CD14-positive monocyte (primary cell): ENCODE measurements at regions not wholly inside any gene's neighbourhood (a gene's known extent, or its start where the extent isn't known, plus 50 kb on each side); places are given as distances from the start of the nearest gene placed in this dataset.

Experiments
- DNase-seq, 3 donors: peaks; one replicate each; pipeline ENCODE4 v3.0.0-alpha.2; 2011 to 2022
- H2AFZ ChIP-seq: 2 replicates; pipeline ENCODE4 v1.6.0; 2012; ENCODE audit warnings: mild to moderate bottlenecking, low read depth, low read length, inconsistent platforms; ENCODE audit not compliant: insufficient read depth, poor library complexity, severe bottlenecking
- H3K27ac ChIP-seq, 2 donors: 1 replicate in 1 of 2; 2 replicates in 1 of 2; pipeline ENCODE4 v1.5.1; 2012 to 2013; ENCODE audit warnings: low read length in 2 of 2, control low read depth in 1 of 2, inconsistent platforms in 1 of 2, low read depth in 1 of 2, mild to moderate bottlenecking in 1 of 2
- H3K27me3 ChIP-seq, 2 donors: one replicate each; pipeline versions ENCODE4 v1.6.0 to v1.6.1; 2011 to 2013; ENCODE audit warnings: low read length in 2 of 2; ENCODE audit not compliant: control insufficient read depth in 2 of 2, insufficient read depth in 2 of 2
- H3K36me3 ChIP-seq, 2 donors: replicated peaks in 1 of 2; 1 replicate in 1 of 2; 2 replicates in 1 of 2; pipeline versions ENCODE4 v1.5.1 to v1.6.1; 2012 to 2013; ENCODE audit warnings: low read length in 2 of 2, control low read depth in 1 of 2, inconsistent platforms in 1 of 2, mild to moderate bottlenecking in 1 of 2; ENCODE audit not compliant: insufficient read depth in 2 of 2, control insufficient read depth in 1 of 2
- H3K4me1 ChIP-seq, 2 donors: 1 replicate in 1 of 2; 2 replicates in 1 of 2; pipeline versions ENCODE4 v1.5.1 to v1.6.1; 2012 to 2013; ENCODE audit warnings: low read length in 2 of 2, control low read depth in 1 of 2, inconsistent platforms in 1 of 2, mild to moderate bottlenecking in 1 of 2, moderate library complexity in 1 of 2; ENCODE audit not compliant: insufficient read depth in 2 of 2, control insufficient read depth in 1 of 2
- H3K4me2 ChIP-seq: replicated peaks from 2 replicates; pipeline ENCODE3; 2012; ENCODE audit warnings: low read length, moderate library complexity, mild to moderate bottlenecking; ENCODE audit not compliant: poor library complexity, severe bottlenecking; ENCODE audit errors: extremely low read depth
- H3K4me3 ChIP-seq, 3 experiments: fragments of 200-600 bp in 1 of 3; sonication (generic) in 1 of 3; replicated peaks in 1 of 3; 1 replicate in 2 of 3; 2 replicates in 1 of 3; pipeline ENCODE4 v1.5.1; 2011 to 2013; ENCODE audit warnings: low read length in 3 of 3, mild to moderate bottlenecking in 3 of 3, control low read depth in 2 of 3, low read depth in 2 of 3, inconsistent platforms in 1 of 3, moderate library complexity in 1 of 3
- H3K79me2 ChIP-seq: 2 replicates; pipeline ENCODE4 v1.6.0; 2012; ENCODE audit warnings: mild to moderate bottlenecking, control low read depth, inconsistent platforms, low read length, moderate library complexity; ENCODE audit not compliant: insufficient read depth
- H3K9ac ChIP-seq: 2 replicates; pipeline ENCODE4 v1.6.0; 2017; ENCODE audit warnings: low read length, mild to moderate bottlenecking; ENCODE audit not compliant: insufficient read depth, poor library complexity, severe bottlenecking
- H3K9me3 ChIP-seq, 2 donors: replicated peaks in 1 of 2; 1 replicate in 1 of 2; 2 replicates in 1 of 2; pipeline versions ENCODE4 v1.5.1 to v1.6.1; 2012 to 2013; ENCODE audit warnings: low read length in 2 of 2, control low read depth in 1 of 2; ENCODE audit not compliant: control insufficient read depth in 1 of 2, insufficient read depth in 1 of 2
- H4K20me1 ChIP-seq: 2 replicates; pipeline ENCODE4 v1.6.0; 2012; ENCODE audit warnings: mild to moderate bottlenecking, low read length, control low read depth, moderate library complexity; ENCODE audit not compliant: insufficient read depth
- H3K27ac Mint-ChIP-seq, 7 donors: one replicate each; pipeline ENCODE4 v1.8.0; 2020; ENCODE audit warnings: mild to moderate bottlenecking in 7 of 7, mixed read lengths in 7 of 7, moderate library complexity in 6 of 7, inconsistent platforms in 2 of 7
- H3K27me3 Mint-ChIP-seq, 3 donors: one replicate each; pipeline ENCODE4 v1.8.0; 2021 to 2022; ENCODE audit warnings: low read depth in 3 of 3, mild to moderate bottlenecking in 3 of 3, mixed read lengths in 3 of 3, moderate library complexity in 3 of 3, inconsistent platforms in 1 of 3
- H3K36me3 Mint-ChIP-seq, 2 donors: one replicate each; pipeline ENCODE4 v1.8.0; 2020; ENCODE audit warnings: mixed read lengths in 2 of 2, inconsistent platforms in 1 of 2, mild to moderate bottlenecking in 1 of 2
- H3K4me1 Mint-ChIP-seq: one replicate; pipeline ENCODE4 v1.8.0; 2020; ENCODE audit warnings: mild to moderate bottlenecking, mixed read lengths
- H3K4me3 Mint-ChIP-seq, 2 donors: one replicate each; pipeline ENCODE4 v1.8.0; 2020; ENCODE audit warnings: mild to moderate bottlenecking in 2 of 2, mixed read lengths in 2 of 2, moderate library complexity in 1 of 2
- H3K9me3 Mint-ChIP-seq, 7 donors: one replicate each; pipeline ENCODE4 v1.8.0; 2020 to 2022; ENCODE audit warnings: mixed read lengths in 7 of 7, mild to moderate bottlenecking in 6 of 7, moderate library complexity in 6 of 7, inconsistent platforms in 2 of 7
- CTCF ChIP-seq: fragments of 200-600 bp; IDR thresholded peaks from one replicate; pipeline ENCODE4 v1.8.0; 2022; ENCODE audit warnings: antibody characterized with exemption, mild to moderate bottlenecking
- WGBS: methylation state at CpG from one replicate; pipeline ENCODE4 v1.1.5; 2013; ENCODE audit warnings: missing lambda C conversion rate; ENCODE audit not compliant: insufficient coverage; 5-methylcytosine and 5-hydroxymethylcytosine counted together
- intact Hi-C, 2 donors: fragments of 100-400 bp; cut with micrococcal nuclease; formaldehyde crosslinking; loops; one replicate each; pipeline versions ENCODE4 v1.15.0 to v1.15.1; 2023

- Mint-ChIP-seq H3K4me3 (no peak overlapping the region), H3K36me3 (peaks cover 0 to 9% of the 10 kb centered on the region in 2 donors), H3K27ac (peak overlapping the region in 4 of 7 donors; percentile 0 to 68 (median 42)), H3K27me3 (no peaks in the 10 kb centered on the region), H3K9me3 (peaks cover 2 to 11% (median 5%) of the 10 kb centered on the region in 7 donors), H3K4me1 (peaks cover 25% of the 10 kb centered on the region)
- H3K4me2 ChIP-seq, result no peak overlapping the region
- peaks cover 7 to 23% of the 10 kb centered on the region in 2 donors for H3K4me1 ChIP-seq
- TF ChIP-seq CTCF, result no peak
- H3K36me3 ChIP-seq, result no peaks in the 10 kb centered on the region
- peaks cover 0 to 9% of the 10 kb centered on the region in 2 donors for H3K9me3 ChIP-seq
- no peak overlapping the region for H3K27ac ChIP-seq
- no peak overlapping the region for H3K4me3 ChIP-seq
- H3K79me2 ChIP-seq, result no peaks in the 10 kb centered on the region
- no CpG with 5 or more reads among the region's 2 CpGs for WGBS
- H3K27me3 ChIP-seq, result no peaks in the 10 kb centered on the region
- no peak overlapping the region for H2AFZ ChIP-seq
- H3K9ac ChIP-seq, result no peak overlapping the region
- intact Hi-C loops, result no loop called here
- H4K20me1 ChIP-seq, result no peaks in the 10 kb centered on the region
- no peak for DNase-seq
These were observed 207.3 kb downstream of the NRIP1 start for GRCh38 chr21:14857529-14857928.

- H3K4me1 ChIP-seq, result no peaks in the 10 kb centered on the region
- DNase-seq, result no peak
- H2AFZ ChIP-seq, result no peak overlapping the region
- no peaks in the 10 kb centered on the region for H3K36me3 Mint-ChIP-seq
- no peak overlapping the region for H3K4me3 ChIP-seq
- intact Hi-C loops, result no loop called here
- no peaks in the 10 kb centered on the region for H3K79me2 ChIP-seq
- no peaks in the 10 kb centered on the region for H4K20me1 ChIP-seq
- TF ChIP-seq CTCF, result no peak
- no peak overlapping the region for H3K27ac ChIP-seq
- H3K36me3 ChIP-seq, result no peaks in the 10 kb centered on the region
- no peak overlapping the region for H3K4me2 ChIP-seq
- no peak overlapping the region for H3K4me3 Mint-ChIP-seq
- peak overlapping the region in 1 of 7 donors; percentile 16 for H3K27ac Mint-ChIP-seq
- no peak overlapping the region for H3K9ac ChIP-seq
- no peaks in the 10 kb centered on the region for H3K4me1 Mint-ChIP-seq
- peaks cover 0 to 3% (median 0%) of the 10 kb centered on the region in 3 donors for H3K27me3 Mint-ChIP-seq
- H3K9me3 ChIP-seq, result peaks cover 10 to 14% of the 10 kb centered on the region in 2 donors
- H3K9me3 Mint-ChIP-seq, result peaks cover 7 to 23% (median 10%) of the 10 kb centered on the region in 7 donors
- no peaks in the 10 kb centered on the region for H3K27me3 ChIP-seq
These were observed 214.4 kb downstream of the NRIP1 start for GRCh38 chr21:14850394-14850793.
